Activated CD4-positive, alpha-beta T cell treated with anti-CD3 and anti-CD28 coated beads, Interleukin-10, Interleukin-2, amounts not matched to agents 100 ng/mL and 50 ng/mL, durations not matched to agents 16 hours and 8 hours (primary cell): ENCODE measurements at regions not wholly inside any gene's neighbourhood (a gene's known extent, or its start where the extent isn't known, plus 50 kb on each side); places are given as distances from the start of the nearest gene placed in this dataset.
"Not testable (repeated sequence)": the region's sequence is repeated elsewhere in the genome, so short reads cannot be mapped to it uniquely, and the experiment has no call there.

ENCODE experiments used
- DNase-seq: peaks from one replicate; pipeline ENCODE4 v3.0.0-alpha.2; 2020

DNA sequence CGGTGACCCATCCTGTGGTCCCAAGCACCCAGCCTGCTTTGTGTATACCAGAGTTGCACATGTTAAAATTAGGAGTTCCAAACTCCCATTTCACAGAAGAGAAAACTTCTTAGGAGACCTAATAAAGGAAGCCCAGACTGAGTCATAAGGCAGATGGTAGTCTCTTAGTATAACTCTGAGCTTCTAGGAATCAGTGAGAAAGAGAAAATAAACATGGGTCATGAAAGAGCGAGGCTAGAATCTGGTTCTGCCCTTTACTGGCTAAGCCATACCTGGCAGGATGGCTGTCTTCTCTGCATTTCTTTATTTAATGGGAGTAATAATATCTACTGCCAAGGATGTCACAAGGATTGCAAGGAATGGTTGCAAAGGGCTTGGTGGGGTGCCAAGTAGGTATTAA lies 101.2 kb upstream of the TRIB2 start:
- DNase-seq, result no peak

DNA sequence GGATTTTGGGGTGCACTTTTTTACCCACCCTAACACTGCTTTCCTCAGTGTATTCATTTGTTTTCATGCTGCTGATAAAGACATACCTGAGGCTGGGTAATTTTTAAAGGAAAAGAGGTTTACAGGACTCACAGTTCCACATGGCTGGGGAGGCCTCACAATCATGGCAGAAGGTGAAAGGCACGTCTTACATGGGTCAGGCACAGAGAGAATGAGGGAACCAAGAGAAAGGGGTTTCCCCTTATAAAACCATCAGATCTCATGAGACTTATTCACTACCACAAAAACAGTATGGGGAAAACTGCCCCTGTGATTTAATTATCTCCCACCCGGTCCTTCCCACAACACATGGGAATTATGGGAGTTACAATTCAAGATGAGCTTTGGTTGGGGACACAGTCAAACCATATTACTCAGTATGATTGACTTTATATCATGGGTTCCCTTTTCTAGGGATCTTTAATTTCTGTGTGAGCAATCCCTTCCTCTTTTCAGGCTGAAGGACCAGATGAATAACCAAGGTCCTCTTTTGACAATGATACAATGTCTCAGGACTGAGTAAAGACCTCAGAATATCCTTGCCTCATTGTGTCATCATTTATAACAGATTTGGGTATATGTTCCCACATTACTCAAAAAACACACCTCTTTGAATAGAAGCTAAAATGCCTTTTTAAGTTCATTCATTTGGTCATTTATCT lies 100.1 kb upstream of the TRIB2 start:
- no peak for DNase-seq

DNA sequence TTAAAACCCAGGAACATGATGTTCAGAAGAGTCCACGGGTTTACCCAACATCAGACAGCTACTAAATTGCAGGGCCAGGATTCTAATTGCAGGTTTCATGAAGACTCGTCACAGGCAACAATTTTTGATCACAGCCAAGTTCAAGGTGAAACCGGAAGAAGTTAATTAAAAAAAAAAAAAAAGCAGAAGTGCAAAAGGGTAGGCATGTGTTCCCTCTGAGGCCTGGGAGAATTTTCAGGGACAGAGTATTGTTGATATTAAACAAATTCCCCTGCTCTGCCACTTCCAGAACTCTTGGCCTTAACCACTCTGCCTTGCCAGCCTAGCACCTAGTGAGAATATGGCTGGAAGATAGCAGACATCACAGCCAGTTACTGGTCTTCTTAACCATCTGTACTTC lies 99.4 kb upstream of the TRIB2 start:
- no peak for DNase-seq

DNA sequence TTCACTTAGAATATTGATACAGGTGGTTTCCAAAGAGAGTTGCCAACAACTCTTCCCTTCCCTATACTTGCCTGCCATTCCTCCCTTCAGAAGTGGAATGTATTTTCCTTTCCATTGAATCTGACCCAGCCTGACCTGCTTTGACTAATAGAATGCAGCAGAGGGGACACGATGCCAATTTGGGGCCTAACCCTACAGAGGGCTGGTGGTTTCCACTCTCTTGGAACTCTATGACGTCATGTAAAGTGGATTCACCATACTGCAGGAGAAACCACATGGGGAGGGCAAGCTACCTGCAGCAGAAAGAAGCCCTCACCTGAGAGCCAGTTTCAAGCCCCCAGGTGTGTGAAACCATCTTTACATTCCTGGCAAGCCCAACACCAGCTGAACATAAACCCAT lies 98.9 kb upstream of the TRIB2 start:
- no peak for DNase-seq

DNA sequence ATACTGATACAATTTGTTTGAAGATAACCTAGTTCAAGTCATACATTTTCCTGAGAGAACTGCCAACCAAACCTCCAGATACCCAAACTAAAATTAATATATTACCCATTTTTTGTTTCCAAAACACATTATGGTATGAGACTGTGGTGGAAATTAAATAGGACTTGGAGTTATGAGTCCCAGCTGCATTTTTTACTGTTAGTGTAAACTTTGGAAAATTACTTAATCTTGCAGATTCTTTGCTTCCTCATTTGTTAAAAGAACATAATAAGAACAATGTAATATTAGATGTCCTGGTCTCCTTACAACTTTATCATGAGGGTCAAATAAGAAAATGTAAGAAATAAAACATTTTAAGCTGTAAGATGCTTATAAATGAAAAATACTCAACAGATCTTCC lies 98.2 kb upstream of the TRIB2 start:
- no peak for DNase-seq

DNA sequence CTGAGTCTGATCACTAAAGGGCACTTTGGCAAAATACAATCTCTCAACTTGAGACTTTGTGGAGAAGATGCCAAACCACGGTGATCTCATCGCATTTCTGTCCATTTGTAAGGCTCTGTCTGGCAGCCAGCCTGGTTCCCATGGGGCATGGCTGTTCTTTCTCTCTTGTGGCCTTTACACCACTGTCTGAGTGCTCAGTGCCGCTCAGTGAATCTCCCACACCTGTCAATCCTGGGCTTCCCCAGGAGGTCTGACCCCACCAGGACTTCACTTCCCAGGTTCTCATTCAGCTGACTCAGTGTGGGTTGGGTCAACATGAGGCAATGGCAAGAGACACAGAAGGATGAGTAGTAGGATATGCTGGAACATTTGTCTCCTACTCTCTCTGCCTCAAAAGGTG lies 96.8 kb upstream of the TRIB2 start:
- DNase-seq, result peak; percentile 15

DNA sequence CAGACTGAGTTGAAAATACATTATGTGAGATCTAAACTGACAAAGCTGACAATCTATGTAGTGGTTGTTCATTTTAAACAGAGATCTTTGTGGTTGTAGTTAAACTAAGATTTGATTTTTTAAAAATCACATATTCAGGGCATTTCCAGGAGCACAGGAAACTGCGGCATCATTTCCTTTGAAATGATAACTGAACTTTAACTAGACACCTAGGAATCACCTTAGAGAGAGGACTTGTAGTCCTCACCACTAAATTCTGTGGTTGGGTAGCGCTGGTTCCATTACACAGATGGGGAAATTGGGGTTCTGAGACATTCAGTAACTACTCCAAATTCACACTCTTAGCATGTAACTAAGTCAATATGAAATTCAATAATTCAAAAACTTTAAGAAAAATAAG lies 96.0 kb upstream of the TRIB2 start:
- DNase-seq, result no peak

DNA sequence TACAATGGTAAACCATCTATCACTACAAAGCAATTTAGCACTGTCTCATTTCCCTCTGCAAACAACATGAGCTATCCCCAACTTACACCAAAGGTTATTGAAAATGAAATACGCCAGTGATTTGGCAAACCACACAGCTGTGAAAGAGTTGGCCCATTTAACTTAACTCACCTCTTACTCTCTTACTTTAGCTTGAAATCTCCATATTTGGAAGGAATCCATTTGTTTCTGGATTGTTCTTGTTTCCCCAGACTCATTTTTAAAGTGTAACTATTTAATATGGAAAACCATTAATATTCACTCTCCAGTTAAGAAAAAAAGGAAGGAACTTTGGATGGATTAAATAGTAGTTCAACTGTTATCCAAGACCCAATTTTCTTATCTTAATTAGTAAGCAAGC lies 93.7 kb upstream of the TRIB2 start:
- DNase-seq, result no peak

DNA sequence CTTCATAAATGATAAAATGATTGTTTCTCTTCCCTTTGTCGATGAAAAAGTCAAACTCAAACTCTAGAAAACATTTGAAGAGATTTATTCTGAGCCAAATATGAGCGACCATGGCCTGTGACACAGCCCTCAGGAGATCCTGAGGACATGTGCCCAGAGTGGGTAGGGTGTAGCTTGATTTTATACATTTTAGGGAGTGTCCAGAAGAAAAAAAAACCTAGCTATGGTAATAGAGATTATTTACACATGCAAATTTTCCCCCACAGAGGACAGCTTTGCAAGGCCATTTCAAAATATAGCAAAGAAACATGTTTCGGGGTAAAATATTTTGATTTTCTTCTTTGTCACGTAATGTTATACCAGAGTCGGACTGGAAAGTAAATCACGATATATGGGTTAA lies 92.4 kb upstream of the TRIB2 start:
- no peak for DNase-seq

DNA sequence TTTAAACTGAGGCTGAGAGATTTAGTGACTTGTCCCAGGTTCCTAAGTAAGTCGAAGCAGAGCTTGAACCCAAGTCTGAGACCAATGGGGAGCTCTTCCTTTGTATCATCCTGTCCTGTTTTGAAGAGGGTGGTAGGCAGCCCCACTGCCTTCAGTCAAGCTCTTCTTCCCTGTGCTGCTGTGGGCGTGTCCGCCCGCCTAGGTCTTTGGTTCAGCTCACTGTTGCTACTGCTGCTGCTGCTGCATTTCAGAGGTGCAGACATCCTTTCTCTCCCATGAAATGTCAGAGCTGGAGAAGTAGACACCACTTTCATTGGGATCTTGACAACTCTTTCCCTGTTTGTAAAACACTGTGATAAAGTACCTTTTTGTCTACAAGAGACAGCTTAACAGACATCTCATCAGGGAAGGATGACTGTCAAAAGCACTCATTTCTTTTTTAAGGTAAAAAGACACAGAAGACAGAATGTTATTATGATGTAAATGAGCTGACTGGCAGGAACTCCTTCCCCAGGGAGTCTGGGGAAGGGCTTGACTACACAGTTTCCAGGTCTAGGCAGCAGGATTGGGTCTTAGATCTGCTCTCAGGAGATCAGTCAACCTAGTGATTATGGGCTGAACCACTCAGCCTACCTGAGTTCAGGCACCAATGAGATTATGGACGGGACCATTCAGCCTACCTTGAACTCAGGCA lies 91.7 kb upstream of the TRIB2 start:
- DNase-seq, result no peak

DNA sequence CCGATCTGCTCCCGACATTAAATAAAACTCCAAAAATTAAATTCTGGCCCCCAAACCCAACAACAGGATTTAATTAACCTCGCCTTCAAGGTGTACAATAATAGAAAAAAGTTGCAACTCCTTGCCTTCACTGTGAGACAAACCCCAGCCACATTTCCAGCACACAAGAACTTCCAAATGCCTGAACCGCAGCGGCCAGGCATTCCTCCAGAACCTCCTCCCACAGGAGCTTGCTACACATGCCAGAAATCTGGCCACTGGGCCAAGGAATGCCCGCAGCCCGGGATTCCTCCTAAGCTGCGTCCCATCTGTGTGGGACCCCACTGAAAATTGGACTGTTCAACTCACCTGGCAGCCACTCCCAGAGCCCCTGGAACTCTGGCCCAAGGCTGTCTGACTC lies 88.2 kb upstream of the TRIB2 start:
- not testable (repeated sequence) for DNase-seq

DNA sequence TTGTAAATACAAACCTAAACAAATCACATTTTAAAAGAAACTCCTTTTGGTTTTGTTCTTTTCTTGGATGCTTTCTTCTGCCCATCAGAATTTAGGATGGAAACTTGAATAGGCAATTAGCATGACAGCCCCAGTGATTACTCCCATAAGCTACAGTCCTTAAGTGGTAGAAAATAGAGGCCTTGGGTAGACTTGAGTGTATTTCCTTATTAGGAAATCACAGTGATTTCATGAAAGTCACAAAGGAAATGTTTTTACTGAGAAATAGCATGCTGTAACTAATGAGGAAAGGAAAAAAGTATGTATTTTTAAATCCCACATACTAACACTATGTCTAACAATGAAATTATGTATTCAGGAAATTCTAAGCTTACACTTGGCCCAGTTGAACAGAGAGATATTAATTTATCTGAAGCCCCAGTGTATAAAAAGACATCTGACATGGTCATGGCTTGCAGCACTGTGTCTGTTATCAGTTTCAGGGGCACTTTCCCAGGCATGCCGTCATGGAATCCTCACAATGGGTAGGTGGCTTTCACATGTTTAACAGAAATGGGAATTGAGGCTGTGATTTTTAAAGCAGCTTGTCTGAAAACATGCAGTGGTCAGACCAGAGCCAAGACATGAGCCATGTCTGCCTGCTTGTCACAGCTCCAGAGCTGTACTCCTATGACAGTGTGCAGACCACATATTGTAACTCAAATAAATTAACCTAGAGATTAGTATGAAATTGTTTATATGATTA lies 79.7 kb upstream of the TRIB2 start:
- DNase-seq, result no peak

DNA sequence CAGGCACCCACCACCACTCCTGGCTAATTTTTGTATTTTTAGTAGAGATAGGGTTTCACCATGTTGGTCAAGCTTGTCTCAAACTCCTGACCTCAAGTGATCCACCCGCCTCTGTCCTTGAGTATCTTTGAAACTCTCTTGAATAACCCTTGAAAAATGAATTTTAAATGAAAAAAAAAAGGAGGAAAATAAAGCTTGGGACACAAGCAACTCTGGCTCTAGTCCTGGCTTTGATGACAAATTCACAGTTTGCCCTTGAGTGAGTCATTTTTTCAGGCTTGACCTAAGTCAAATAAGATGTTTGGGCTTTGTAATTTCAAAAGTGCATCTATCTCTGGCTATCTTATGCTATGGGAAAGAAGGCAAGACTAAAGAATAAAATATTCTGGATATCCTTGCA lies 79.0 kb upstream of the TRIB2 start:
- DNase-seq, result no peak

DNA sequence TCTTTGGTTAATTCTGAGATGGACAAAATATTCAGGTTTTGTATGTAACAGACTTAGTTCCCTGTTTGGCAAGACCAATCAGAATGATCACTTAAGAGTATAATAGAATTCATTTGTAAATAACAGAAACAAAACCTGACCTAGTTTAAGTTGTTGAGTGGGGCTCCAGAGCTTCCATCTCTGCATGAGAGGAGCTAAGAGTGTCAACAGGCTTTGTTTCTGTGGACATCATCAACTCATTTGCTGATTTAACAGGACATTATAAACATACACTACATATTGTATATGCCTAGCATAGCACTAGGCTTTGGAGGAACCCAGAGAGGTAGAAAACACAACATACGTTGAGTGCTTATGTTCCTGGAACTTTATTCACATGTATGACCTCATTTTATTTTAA lies 75.3 kb upstream of the TRIB2 start:
- no peak for DNase-seq

DNA sequence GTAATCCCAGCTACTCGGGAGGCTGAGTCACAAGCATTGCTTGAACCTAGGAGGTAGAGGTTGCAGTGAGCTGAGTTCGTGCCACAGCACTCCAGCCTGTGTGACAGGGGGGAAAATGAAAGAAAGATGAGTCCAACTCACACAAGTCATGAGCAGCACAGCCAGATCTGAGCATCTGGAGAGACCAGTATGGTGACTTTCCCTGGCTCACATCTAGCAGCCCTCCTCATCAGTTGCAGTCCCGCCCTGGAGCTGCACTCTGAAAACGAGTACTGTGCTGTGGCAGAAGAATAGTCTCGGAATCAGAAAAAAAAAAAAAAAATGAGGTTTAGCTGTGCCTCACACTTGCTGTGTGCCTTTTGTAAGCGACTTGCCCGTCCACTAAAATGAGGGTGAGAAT lies 74.4 kb upstream of the TRIB2 start:
- no peak for DNase-seq

DNA sequence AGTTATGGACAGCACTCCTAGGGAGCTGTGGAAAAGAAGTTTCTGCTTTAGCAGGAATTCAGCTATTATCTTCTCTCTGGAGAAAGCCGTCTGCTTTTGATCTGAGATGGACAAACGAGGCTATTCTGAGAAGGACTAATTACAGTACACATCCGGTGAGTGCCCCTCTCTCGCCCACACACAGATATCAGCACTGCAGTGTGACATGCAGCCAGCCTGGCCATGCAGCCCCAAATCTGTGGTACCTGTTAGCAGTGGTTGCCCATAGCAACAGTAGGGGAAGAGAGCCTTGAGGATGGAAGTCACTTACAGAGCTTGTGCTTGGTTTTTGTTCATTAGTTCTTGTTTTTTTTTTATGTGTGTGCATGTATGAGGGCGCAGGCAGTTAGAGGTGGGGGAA lies 73.9 kb upstream of the TRIB2 start:
- DNase-seq, result no peak

DNA sequence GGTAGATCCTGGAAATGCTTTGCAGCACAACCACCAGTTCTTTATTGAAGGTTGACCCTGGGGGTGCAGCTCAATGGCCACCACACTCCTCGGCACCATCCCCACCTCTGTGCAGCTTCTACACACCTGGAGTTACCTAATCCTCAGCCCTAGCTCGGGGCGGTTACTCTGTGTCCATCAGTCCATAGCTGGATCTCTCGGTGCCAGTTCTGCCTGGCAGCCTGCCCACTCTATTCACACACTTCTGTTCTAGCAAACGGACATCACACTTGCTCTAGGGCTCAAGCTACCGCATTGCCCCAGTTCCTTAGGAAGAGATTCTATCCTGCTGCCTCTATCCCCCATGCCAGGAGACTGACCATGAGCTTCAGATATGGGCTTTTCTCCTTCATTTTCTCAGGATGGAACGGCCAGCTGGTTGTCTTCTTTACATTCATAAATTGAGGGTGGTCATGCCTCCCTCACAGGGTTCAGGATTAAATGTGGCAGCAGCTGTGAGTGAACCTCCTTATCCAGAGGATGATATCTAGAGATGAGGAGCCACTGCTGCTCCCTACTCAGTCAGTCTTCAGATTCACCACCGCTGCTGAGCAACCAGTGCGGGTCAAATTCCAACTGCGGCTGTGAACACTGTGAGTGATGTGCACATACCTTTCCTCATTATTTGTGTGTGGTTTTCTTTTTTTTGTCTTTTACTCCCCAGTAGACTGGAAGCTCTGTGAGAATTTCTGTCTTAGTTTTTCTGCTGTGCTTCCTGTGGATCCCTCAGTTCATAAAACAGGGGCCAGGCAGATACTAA lies 66.9 kb upstream of the TRIB2 start:
- no peak for DNase-seq

DNA sequence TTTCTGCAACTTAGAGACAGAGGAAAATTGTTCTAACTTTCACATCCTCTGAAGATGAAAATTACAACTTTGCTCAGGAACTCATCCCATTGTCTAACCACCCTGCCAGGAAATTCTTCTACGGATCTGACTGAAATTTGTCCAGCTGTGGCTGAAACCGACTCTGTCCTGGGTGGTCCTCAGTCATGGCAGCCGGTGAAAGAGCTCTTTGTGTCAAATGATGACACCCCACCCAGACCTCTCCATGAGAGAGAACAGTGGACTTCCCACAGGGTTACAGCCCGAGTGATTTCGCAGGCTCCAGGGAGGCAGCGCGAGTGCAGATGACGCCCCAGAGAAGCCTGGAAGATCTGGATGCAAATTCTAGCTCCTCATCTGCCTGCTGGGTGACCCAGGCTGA lies 65.1 kb upstream of the TRIB2 start:
- no peak for DNase-seq

DNA sequence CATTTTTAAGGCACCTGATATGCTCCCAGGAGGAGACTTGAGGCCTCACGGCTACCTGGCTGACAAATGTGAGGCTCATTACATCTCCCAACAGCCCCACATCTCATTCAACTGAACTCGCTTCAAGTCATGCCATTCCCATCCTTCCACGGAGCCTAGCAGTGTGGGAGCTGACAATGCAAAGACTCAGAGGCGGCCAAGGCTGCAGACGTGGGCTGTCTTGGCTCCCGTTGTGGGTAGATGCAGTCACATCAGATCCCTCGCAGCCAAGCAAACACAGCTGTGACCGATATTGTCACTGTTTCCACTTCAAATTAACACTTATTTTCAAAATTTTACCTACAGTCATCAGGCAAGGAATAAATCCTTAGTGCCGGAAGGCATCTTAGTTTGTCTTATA lies 64.0 kb upstream of the TRIB2 start:
- no peak for DNase-seq

DNA sequence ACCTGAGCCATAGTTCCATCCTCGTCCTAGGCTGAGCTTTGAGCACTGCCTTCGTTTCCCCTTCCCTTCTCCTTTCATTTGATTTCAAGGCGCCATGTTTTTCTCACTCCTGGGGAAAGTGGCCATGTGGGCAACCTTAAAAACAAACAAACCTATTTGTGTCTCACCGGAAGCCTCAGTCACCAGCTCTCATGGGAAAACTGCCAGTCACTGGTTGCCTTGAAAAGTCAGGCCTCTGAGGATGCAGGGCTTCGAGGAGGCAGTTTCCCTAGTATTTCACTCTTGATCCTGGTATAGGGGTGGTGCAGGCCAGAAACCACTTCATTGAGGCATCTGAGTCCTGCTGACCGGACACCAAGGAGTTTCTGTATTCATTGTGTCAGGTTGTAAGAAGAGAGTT lies 59.2 kb upstream of the TRIB2 start:
- no peak for DNase-seq

DNA sequence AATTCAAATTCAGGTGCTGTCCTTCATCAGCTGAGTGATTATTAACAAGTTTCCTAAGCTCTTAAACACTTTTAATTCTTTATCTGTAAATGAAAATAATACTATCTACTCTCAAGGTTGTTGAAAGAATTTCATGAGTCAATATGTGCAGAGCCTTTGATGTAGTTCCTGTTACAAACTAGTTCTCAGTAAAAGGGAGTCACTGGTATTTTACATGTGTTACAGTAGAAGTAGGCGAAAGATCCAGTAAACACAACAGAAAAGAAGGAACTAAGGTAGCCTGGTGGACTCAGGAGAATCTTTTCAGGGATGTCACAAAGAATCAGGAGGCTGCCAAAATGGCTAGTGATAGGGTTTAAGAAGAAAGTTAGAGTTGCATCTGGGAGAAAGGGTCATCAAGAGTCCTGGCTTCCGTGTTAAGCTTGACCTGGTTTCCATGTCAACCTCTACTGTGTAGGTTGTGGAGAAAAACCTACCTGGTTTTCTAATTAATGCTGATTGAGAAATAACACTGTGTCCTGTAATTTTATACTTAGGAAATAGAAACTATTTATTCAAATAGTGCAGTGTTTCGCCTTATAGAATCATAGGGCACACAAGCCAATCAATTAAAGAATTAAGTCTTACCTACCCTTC lies 58.3 kb upstream of the TRIB2 start:
- DNase-seq, result no peak

DNA sequence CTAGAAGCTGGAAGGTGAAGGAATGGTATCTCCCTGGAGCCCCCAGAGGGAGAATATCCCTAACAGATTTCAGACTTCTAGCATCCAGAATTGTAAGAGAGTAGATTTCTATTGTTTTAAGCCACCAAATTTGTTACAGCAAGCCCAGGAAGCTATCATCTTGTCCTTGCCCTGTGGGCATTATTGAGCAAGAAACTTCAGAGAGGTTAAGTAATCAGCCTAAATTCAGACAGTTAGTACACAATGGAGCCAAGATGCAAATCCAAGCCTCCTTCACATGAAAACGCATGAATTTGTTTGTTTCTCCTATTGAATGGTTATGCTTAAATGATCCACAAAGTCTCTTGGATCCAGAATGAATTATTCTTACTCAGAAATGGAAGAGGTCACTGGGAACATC lies 55.2 kb upstream of the TRIB2 start:
- DNase-seq, result no peak
